ENCODE measurements at regions not wholly inside any gene's neighbourhood (a gene's known extent, or its start where the extent isn't known, plus 50 kb on each side); places are given as distances from the start of the nearest gene placed in this dataset.

DNA sequence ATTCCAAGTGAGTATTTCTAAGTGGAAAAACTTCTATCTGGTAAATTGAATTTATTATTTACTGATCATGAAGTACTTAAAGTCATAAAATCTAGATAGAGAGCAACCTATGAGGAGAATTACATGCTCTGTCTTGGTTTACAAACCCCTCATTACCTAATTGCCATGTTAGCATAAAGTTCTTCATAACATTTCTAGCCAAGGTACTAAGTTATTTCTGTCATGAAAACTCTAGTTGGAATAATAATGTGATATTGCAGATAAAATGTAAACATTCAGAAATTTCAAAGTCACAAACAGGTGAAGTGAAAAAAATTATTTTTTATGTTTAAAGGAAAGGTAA lies 228.6 kb downstream of the TTLL7 start:
- TF ChIP-seq, protein P1, sequence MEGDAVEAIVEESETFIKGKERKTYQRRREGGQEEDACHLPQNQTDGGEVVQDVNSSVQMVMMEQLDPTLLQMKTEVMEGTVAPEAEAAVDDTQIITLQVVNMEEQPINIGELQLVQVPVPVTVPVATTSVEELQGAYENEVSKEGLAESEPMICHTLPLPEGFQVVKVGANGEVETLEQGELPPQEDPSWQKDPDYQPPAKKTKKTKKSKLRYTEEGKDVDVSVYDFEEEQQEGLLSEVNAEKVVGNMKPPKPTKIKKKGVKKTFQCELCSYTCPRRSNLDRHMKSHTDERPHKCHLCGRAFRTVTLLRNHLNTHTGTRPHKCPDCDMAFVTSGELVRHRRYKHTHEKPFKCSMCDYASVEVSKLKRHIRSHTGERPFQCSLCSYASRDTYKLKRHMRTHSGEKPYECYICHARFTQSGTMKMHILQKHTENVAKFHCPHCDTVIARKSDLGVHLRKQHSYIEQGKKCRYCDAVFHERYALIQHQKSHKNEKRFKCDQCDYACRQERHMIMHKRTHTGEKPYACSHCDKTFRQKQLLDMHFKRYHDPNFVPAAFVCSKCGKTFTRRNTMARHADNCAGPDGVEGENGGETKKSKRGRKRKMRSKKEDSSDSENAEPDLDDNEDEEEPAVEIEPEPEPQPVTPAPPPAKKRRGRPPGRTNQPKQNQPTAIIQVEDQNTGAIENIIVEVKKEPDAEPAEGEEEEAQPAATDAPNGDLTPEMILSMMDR (conservative IDR thresholded peaks at IDR 0.05; ENCODE audit: low read depth, low read length), result no peak
- TF ChIP-seq EZH2 (IDR thresholded peaks at IDR 0.05; ENCODE audit: borderline replicate concordance, low read depth, low read length, poor library complexity, severe bottlenecking), result no peak

All from A673 (cell line).